Fibroblast of pulmonary artery (primary cell): ENCODE measurements at regions not wholly inside any gene's neighbourhood (a gene's known extent, or its start where the extent isn't known, plus 50 kb on each side); places are given as distances from the start of the nearest gene placed in this dataset.

ENCODE experiments used
- DNase-seq: peaks from one replicate; pipeline ENCODE4 v3.0.0-alpha.2; 2010; ENCODE audit warnings: low read depth
- H3K4me3 ChIP-seq: replicated peaks from 2 replicates; pipeline ENCODE4 v1.5.1; 2011; ENCODE audit warnings: low read depth, mild to moderate bottlenecking, control low read depth, low read length, moderate library complexity
- TF ChIP-seq, protein P1 (sequence below): IDR thresholded peaks from 2 replicates; pipeline ENCODE4 v1.5.1; 2011; ENCODE audit warnings: mild to moderate bottlenecking, control low read depth, low read length, inconsistent platforms; ENCODE audit errors: missing control alignments

DNA sequence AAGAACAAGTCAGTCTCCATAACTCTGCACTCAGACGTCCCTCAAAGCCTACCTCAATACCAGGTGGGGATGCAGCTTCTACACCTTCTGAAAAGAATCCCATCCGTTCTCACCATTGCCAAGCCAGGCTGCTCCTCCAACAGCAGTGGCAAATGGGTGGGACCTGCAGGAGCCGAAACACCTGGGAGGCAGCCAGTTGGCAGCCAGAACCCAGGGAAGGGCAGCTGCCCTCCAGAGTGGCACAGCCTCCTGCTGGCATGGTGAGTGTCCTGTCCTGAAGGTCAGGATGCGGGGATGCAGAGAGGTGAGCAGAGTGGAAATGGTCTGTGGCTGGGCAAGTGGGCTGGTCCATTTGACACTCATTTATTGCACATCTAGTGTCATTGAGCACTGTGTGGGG lies 210.6 kb upstream of the CDH4 start:
- TF ChIP-seq, protein P1, sequence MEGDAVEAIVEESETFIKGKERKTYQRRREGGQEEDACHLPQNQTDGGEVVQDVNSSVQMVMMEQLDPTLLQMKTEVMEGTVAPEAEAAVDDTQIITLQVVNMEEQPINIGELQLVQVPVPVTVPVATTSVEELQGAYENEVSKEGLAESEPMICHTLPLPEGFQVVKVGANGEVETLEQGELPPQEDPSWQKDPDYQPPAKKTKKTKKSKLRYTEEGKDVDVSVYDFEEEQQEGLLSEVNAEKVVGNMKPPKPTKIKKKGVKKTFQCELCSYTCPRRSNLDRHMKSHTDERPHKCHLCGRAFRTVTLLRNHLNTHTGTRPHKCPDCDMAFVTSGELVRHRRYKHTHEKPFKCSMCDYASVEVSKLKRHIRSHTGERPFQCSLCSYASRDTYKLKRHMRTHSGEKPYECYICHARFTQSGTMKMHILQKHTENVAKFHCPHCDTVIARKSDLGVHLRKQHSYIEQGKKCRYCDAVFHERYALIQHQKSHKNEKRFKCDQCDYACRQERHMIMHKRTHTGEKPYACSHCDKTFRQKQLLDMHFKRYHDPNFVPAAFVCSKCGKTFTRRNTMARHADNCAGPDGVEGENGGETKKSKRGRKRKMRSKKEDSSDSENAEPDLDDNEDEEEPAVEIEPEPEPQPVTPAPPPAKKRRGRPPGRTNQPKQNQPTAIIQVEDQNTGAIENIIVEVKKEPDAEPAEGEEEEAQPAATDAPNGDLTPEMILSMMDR: no peak
- no peak overlapping the region for H3K4me3 ChIP-seq
- no peak for DNase-seq

DNA sequence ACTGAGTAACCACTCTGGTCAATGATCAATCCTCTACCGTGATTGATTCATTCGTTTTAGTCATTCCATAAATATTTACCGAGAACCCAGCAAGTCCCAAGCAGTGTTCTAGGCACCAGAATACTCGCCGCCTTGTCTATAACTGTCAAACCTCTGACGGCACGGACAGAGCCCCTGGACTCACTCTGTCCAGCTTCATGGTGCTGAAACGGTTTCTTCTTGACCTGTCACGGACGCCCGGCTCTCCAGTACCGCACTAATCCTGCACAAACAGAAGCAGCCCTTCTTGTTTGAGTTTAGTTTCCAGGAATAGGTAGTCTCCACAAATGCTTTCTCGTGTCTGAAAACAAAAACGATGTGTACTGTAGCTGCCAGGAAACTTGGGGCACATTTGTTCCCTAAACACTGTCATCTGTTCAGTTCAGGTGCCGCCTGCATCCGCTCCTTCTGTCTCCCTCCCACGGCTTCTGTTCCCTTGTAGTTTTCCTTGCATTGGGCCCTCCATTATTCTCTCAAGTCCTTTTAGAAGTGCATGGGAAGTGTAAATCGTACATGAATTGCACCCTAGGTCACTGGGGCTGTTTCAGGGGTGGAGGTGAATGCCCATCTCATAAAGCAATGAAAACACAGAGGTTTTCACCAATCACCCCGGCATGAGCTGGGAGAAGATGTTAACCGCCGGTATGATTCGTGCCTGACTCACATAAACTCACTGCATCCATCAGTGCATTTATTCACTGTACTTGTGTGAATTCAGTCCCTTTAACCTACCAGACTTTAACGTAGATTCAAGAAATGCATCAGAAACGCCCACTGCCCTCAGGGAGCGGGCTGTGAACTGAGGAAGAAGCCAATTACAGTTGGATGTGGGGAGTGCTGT lies 209.3 kb upstream of the CDH4 start:
- TF ChIP-seq, protein P1: no peak

DNA sequence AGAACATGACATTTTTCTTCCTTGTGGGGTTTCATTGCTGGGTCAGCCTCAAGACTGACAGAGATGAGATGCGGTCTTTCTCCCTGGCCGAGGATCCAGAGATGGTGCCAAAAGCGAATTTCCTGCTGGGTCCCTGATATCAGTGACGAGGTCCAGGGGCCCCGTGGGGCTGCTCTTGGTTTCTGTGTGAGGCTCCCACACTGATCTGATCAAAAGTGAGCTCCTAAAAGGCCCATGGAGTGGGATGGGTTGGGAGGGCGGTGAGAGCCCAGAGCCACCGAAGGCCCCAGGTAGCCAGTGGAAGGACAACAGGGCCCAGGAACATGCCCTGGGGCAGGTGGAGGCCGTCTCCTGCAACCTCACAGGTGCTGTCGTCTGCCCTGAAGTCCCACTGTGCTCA lies 208.4 kb upstream of the CDH4 start:
- no peak for DNase-seq
- TF ChIP-seq, protein P1: no peak
- H3K4me3 ChIP-seq: no peak overlapping the region

More for the DNA sequence above, 209.3 kb upstream of the CDH4 start:
- no peak overlapping the region for H3K4me3 ChIP-seq
- no peak for DNase-seq

DNA sequence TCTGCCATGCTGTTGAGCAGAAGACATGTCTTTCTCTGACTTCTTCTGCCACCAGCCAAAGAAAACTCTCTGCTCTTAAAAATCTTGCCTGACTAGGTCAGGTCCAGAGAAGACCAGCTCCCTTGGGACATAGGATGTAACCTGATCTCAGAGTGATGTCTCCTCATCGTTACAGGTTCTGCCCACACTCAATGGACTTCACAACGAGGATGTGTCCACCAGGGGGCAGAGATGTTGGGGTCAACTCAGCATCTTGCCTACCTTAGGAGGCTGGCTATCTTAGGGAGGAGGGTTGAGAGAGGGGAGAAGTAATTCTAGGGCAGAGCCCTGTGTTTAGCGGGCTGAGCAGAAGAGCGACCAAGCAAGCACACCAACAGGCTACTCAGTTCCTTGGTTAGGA lies 207.6 kb upstream of the CDH4 start:
- DNase-seq: no peak
- TF ChIP-seq, protein P1: no peak
- no peak overlapping the region for H3K4me3 ChIP-seq

DNA sequence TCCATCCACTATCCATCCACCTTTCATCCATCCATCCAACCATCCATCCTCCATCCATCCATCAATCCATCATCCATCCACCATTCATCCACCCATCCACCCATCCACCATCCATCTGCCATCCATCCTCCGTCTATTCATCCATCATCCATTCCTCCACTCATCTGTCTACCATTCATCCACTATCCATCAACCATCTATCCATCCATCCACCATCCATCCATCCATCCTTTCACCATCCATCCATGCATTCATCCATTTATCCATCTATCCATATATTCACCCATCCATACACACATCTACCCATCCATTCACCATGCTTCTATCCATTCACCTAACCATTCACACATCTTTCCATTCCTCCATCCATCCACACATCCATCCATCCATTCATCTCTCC lies 207.0 kb upstream of the CDH4 start:
- TF ChIP-seq, protein P1: no peak
- no peak overlapping the region for H3K4me3 ChIP-seq
- DNase-seq: no peak

DNA sequence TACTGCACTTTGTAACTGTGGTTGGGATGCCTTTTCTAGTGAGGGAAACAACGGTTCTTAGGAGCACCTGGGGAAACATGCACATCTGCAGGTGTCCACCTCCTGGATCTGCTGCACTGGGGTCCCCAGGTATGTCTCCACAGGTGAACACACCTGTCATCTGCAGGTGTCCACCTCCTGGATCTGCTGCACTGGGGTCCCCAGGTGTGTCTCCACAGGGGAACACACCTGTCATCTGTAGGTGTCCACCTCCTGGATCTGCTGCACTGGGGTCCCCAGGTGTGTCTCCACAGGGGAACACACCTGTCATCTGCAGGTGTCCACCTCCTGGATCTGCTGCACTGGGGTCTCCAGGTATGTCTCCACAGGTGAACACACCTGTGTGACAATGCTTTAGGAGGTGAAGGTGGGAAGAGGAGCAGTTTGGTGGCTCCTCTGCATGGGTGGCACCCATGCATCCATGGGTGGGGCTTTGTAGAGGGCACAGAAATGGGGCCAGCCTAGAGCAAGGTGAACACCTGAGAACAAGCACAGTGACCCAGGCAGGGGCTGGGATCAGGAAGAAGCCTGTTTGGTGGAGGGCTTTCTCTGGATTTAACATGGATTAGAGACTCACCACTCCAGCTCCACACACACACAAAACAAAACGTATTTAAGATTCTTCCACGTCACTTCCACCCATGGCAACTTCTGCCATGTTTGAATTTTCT lies 206.0 kb upstream of the CDH4 start:
- DNase-seq: no peak
- H3K4me3 ChIP-seq: no peak overlapping the region
- TF ChIP-seq, protein P1: no peak
